Ovary (tissue), 3 donors: ENCODE measurements at regions not wholly inside any gene's neighbourhood (a gene's known extent, or its start where the extent isn't known, plus 50 kb on each side); places are given as distances from the start of the nearest gene placed in this dataset.

Experiments
- CTCF ChIP-seq, 3 donors: fragments of 450-650 bp in 2 of 3; fragments of 200-600 bp in 1 of 3; IDR thresholded peaks; one replicate each; pipeline versions ENCODE4 v1.5.1 to v1.8.0; 2016 to 2022; ENCODE audit warnings: antibody characterized with exemption in 3 of 3, mild to moderate bottlenecking in 1 of 3
- EP300 ChIP-seq: sonication (generic); formaldehyde crosslinking; IDR thresholded peaks from one replicate; pipeline ENCODE4 v1.6.1; 2017; ENCODE audit warnings: antibody characterized with exemption
- POLR2A ChIP-seq: fragments of 450-650 bp; IDR thresholded peaks from one replicate; pipeline ENCODE4 v1.6.1; 2017; ENCODE audit warnings: antibody characterized with exemption, mild to moderate bottlenecking, moderate library complexity
- donor health status: DM: no; HTN: no; CAD: no.

DNA sequence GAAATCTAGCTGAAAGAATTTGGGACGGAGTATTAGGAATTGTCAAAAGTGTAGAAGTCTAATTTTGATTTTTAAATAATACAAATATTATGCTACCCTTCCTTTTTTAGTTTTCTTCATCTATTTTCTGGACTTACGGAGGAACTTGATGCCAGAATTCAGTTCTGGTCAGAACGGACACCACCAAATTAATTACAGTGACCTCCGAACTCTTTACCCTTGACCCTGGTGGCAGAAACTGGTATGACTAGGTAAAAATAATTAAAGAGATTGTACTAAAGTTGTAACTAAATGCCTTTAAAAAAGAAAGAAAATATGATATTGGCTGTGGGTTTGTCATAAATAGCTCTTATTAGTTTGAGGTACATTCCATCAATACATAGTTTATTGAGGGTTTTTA is 751.1 kb upstream of the MAP3K7 start:
- TF ChIP-seq POLR2A: no peak
- no peak for TF ChIP-seq EP300
- no peak for TF ChIP-seq CTCF (IDR thresholded peaks at IDR 0.05)
